ENCODE measurements at regions not wholly inside any gene's neighbourhood (a gene's known extent, or its start where the extent isn't known, plus 50 kb on each side); places are given as distances from the start of the nearest gene placed in this dataset.

DNA sequence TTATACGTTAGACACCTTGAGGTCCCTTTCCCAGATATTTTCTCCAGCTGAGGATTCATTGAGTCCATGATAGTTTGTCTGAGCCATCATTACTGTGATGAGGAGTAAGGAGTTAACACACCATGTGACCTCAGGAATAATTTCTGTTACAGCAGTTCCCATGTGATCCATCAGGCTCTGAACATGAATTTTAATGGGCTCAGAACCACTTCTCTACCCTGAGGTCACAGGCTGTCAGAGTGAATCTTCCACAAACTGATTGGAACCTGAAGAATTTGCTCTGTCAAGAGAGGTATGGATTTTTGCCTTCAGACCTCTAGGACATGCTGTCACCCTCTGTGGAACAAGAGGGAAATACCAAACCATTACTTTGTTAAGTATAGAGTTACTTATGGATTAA is 81.0 kb downstream of the NTMT2 start:
- TF ChIP-seq, protein P1, sequence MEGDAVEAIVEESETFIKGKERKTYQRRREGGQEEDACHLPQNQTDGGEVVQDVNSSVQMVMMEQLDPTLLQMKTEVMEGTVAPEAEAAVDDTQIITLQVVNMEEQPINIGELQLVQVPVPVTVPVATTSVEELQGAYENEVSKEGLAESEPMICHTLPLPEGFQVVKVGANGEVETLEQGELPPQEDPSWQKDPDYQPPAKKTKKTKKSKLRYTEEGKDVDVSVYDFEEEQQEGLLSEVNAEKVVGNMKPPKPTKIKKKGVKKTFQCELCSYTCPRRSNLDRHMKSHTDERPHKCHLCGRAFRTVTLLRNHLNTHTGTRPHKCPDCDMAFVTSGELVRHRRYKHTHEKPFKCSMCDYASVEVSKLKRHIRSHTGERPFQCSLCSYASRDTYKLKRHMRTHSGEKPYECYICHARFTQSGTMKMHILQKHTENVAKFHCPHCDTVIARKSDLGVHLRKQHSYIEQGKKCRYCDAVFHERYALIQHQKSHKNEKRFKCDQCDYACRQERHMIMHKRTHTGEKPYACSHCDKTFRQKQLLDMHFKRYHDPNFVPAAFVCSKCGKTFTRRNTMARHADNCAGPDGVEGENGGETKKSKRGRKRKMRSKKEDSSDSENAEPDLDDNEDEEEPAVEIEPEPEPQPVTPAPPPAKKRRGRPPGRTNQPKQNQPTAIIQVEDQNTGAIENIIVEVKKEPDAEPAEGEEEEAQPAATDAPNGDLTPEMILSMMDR (conservative IDR thresholded peaks at IDR 0.05; ENCODE audit: low read depth in 2 of 2) = no peak
- TF ChIP-seq POLR2AphosphoS5 (IDR thresholded peaks at IDR 0.05; ENCODE audit: low read depth) (no peak), CREB1 (CRISPR knock-in tag; IDR thresholded peaks at IDR 0.05; ENCODE audit: low read depth) (no peak), EZH2 (IDR thresholded peaks at IDR 0.05; ENCODE audit: low read depth, unreplicated experiment) (no peak), ETS1 (IDR thresholded peaks at IDR 0.05) (no peak), EZH2phosphoT487 (IDR thresholded peaks at IDR 0.05; ENCODE audit: unreplicated experiment) (no peak), STAT1 (IDR thresholded peaks at IDR 0.05; ENCODE audit: unreplicated experiment) (no peak), JUNB (IDR thresholded peaks at IDR 0.05; ENCODE audit: unreplicated experiment) (no peak), ZNF114 (CRISPR knock-in tag; IDR thresholded peaks at IDR 0.05) (no peak), NANOG (IDR thresholded peaks at IDR 0.05; ENCODE audit: borderline replicate concordance) (no peak)
- TF ChIP-seq, protein P2, sequence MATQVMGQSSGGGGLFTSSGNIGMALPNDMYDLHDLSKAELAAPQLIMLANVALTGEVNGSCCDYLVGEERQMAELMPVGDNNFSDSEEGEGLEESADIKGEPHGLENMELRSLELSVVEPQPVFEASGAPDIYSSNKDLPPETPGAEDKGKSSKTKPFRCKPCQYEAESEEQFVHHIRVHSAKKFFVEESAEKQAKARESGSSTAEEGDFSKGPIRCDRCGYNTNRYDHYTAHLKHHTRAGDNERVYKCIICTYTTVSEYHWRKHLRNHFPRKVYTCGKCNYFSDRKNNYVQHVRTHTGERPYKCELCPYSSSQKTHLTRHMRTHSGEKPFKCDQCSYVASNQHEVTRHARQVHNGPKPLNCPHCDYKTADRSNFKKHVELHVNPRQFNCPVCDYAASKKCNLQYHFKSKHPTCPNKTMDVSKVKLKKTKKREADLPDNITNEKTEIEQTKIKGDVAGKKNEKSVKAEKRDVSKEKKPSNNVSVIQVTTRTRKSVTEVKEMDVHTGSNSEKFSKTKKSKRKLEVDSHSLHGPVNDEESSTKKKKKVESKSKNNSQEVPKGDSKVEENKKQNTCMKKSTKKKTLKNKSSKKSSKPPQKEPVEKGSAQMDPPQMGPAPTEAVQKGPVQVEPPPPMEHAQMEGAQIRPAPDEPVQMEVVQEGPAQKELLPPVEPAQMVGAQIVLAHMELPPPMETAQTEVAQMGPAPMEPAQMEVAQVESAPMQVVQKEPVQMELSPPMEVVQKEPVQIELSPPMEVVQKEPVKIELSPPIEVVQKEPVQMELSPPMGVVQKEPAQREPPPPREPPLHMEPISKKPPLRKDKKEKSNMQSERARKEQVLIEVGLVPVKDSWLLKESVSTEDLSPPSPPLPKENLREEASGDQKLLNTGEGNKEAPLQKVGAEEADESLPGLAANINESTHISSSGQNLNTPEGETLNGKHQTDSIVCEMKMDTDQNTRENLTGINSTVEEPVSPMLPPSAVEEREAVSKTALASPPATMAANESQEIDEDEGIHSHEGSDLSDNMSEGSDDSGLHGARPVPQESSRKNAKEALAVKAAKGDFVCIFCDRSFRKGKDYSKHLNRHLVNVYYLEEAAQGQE (IDR thresholded peaks at IDR 0.05; ENCODE audit: unreplicated experiment) = no peak
